Spinal cord (tissue), 9 donors: ENCODE measurements at regions not wholly inside any gene's neighbourhood (a gene's known extent, or its start where the extent isn't known, plus 50 kb on each side); places are given as distances from the start of the nearest gene placed in this dataset.
A peak's percentile ranks its signal among the peaks of the same experiment; 100 is the strongest.
"Not testable (repeated sequence)": the region's sequence is repeated elsewhere in the genome, so short reads cannot be mapped to it uniquely, and the experiment has no call there.

Source experiments
- DNase-seq, 6 donors: peaks; one replicate each; pipeline versions ENCODE4 v3.0.0 to v3.0.0-alpha.2; 2013 to 2015; ENCODE audit warnings: low spot score in 6 of 6, low read depth in 4 of 6
- H3K27ac ChIP-seq: one replicate; pipeline ENCODE4 v1.5.1; 2013; ENCODE audit warnings: low read depth, low read length, control low read depth
- H3K27me3 ChIP-seq: one replicate; pipeline ENCODE4 v1.6.1; 2013; ENCODE audit warnings: low read length; ENCODE audit not compliant: control insufficient read depth, insufficient read depth
- H3K36me3 ChIP-seq: one replicate; pipeline ENCODE4 v1.6.1; 2013; ENCODE audit warnings: low read length; ENCODE audit not compliant: control insufficient read depth, insufficient read depth
- H3K4me1 ChIP-seq: one replicate; pipeline ENCODE4 v1.6.1; 2013; ENCODE audit warnings: low read length; ENCODE audit not compliant: control insufficient read depth, insufficient read depth
- H3K4me3 ChIP-seq: one replicate; pipeline ENCODE4 v1.5.1; 2013; ENCODE audit warnings: low read depth, low read length, control low read depth
- H3K9me3 ChIP-seq: one replicate; pipeline ENCODE4 v1.6.1; 2013; ENCODE audit warnings: low read length; ENCODE audit not compliant: control insufficient read depth, insufficient read depth
- WGBS: methylation state at CpG from one replicate; pipeline ENCODE4 v1.1.5; 2013; ENCODE audit warnings: missing lambda C conversion rate; ENCODE audit not compliant: insufficient coverage; 5-methylcytosine and 5-hydroxymethylcytosine counted together
- donor health status: healthy.

DNA sequence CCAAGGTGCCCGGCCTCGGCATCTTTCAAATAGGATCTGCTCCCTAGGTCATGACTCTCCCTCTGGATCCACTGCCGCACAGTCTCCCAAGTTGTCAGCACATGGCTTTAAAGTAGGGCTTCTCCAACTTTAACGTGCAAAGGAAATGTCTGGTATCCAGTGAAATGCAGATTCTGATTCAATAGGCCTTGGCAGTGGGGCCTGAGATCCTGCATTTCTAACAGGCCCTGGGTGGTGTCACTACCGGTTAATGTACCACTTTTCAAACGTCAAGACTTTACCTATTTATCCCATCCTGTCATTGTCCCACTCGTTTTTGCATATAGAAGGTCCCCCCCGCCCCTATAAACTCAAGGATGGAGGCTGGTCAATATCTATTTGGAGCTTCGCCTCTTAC lies 137.6 kb upstream of the ZNF618 start:
- Histone ChIP-seq H3K9me3 (no peaks in the 10 kb centered on the region), H3K27me3 (no peaks in the 10 kb centered on the region), H3K4me1 (peaks cover 3% of the 10 kb centered on the region), H3K4me3 (no peak overlapping the region), H3K27ac (no peak overlapping the region), H3K36me3 (no peaks in the 10 kb centered on the region)
- WGBS, result 67% methylated on average over 6 of the region's 9 CpGs
- no peak for DNase-seq

DNA sequence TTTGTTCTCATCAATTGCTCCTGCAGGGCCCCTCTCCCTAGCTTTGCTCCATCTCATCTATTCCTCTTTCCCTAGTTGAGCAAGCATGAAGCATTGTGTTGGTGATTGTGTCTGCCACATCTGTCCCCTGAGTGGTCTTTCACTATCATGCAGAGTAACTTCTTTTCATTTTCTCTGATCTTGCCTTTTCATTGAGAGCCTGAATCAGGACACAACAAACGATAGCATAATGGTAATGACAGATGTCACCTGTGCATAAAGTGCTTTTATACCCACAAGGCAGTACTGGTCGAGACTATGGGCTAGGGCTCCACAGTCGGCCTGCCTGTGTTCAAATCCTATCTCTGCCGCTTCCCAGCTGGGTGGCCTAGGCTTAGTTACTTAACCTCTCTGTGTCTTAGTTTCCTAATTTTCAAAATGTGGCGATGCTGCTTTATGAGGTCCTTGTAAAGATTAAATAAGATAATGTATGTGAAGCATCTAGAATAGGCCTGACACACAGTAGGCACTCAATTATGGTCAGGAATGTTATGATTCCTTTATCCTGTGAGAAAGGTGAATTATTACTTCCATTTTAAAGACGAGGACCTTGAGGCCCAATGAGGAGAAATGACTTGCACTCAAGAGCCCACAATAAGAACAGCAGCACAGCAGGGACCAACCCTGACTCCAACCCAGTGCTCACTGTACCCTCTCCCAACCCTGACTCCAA lies 137.1 kb upstream of the ZNF618 start:
- WGBS, result 76% methylated on average over 5 of the region's 6 CpGs
- peak in 1 of 6 donors; percentile 24 for DNase-seq
- Histone ChIP-seq H3K4me3 (no peak overlapping the region), H3K9me3 (no peaks in the 10 kb centered on the region), H3K4me1 (peaks cover 4% of the 10 kb centered on the region), H3K36me3 (no peaks in the 10 kb centered on the region), H3K27ac (no peak overlapping the region), H3K27me3 (no peaks in the 10 kb centered on the region)

DNA sequence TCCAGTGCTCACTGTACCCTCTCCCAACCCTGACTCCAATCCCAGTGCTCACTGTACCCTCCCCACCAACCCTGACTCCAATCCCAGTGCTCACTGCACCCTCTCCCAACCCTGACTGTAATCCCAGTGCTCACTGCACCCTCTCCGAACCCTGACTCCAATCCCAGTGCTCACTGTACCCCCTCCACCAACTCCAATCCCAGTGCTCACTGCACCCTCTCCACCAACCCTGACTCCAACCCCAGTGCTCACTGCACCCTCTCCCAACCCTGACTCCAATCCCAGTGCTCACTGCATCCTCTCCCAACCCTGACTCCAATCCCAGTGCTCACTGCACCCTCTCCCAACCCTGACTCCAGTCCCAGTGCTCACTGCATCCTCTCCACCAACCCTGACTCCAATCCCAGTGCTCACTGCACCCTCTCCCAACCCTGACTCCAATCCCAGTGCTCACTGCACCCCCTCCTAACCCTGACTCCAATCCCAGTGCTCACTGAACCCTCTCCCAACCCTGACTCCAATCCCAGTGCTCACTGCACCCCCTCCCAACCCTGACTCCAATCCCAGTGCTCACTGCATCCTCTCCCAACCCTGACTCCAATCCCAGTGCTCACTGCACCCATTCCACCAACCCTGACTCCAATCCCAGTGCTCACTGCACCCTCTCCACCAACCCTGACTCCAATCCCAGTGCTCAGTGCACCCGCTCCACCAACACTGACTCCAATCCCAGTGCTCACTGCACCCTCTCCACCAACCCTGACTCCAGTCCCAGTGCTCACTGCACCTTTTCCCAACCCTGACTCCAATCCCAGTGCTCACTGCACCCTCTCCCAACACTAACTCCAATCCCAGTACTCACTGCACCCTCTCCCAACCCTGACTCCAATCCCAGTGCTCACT lies 136.3 kb upstream of the ZNF618 start:
- H3K27ac ChIP-seq, H3K27me3 ChIP-seq, H3K36me3 ChIP-seq, H3K4me1 ChIP-seq, H3K4me3 ChIP-seq, DNase-seq, H3K9me3 ChIP-seq: not testable (repeated sequence)
- 82% methylated on average over 2 of the region's 2 CpGs for WGBS

DNA sequence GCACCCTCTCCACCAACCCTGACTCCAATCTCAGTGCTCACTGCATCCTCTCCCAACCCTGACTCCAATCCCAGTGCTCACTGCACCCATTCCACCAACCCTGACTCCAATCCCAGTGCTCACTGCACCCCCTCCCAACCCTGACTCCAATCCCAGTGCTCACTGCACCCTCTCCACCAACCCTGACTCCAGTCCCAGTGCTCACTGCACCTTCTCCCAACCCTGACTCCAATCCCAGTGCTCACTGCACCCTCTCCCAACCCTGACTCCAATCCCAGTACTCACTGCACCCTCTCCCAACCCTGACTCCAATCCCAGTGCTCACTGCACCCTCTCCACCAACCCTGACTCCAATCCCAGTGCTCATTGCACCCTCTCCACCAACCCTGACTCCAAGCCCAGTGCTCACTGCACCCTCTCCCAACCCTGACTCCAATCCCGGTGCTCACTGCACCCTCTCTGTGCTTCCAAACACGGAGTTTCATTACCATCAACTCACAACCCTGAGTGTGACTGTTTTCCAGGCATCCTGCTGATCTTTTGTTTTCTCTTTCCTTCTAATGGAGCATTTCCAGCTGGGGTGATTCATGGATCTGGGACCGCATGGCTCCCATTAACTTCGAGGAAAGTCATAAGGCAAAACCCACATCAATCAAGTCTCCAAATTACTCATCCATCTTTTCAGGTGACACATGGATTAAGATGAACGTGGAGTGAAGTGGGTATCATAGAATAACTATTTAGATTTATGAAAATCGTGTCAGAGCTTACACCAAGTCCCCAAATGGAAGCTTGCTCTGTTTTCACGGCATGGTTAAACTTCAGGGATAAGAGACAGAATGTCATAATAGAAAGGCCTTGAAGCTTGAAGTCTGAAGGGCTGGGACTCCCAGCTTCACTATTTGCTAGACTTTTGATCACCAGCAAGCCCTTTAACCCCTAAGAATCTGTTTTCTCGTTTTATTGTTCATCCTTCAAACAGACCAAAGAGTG lies 135.3 kb upstream of the ZNF618 start:
- not testable (repeated sequence) for H3K36me3 ChIP-seq, H3K4me1 ChIP-seq, H3K27me3 ChIP-seq, H3K4me3 ChIP-seq, H3K9me3 ChIP-seq, H3K27ac ChIP-seq
- peak in 2 of 6 donors; percentile 31 to 74 for DNase-seq
- WGBS, result 30% methylated on average over 2 of the region's 8 CpGs

DNA sequence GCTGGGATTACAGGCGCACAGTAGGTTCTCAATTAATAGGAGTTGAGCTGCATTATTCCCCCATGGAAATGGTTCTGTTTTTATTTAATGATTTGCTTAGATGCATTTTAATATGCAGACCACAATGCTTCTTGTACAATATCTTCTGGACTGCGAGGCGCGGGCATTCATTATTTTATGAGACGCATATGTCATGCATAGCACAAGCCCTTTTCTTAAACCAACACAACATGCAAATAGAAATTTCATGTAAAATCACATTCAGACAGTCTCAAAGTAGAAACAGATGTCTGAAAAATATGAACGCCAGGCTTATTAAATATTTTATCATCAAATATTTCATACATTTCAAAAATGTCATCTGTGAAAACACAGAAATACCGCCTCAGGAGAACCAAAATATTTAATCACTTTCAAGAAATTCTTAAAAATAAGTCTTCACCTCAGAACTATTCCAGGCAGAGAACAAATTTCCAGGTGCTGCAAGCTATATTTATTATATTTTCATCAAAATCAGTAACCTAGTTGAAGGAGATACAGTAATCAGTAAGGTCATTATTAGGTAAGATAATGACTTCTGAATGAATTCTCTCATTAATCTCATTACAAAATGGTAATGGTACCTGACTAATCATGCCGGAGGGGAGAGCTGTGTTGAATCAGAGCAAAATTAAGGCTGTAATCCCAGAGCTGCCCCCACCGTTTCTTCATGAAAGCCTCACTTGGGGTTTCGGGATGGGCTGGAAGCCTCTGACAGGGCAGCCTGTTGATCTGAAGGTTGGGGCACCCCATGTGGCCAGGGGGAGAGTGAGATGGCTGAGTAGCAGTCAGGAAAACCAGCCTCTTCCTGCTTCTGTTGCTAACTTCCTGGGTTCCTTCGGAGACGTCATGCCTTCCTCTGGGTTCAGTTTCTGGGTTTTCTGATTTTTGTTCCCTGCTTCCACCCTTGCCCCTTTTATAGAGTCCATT lies 133.9 kb upstream of the ZNF618 start:
- Histone ChIP-seq H3K4me1 (peaks cover 4% of the 10 kb centered on the region), H3K9me3 (no peaks in the 10 kb centered on the region), H3K27me3 (no peaks in the 10 kb centered on the region), H3K4me3 (no peak overlapping the region), H3K36me3 (no peaks in the 10 kb centered on the region), H3K27ac (no peak overlapping the region)
- 43% methylated on average over 3 of the region's 12 CpGs for WGBS
- DNase-seq, result peak in 1 of 6 donors; percentile 39

DNA sequence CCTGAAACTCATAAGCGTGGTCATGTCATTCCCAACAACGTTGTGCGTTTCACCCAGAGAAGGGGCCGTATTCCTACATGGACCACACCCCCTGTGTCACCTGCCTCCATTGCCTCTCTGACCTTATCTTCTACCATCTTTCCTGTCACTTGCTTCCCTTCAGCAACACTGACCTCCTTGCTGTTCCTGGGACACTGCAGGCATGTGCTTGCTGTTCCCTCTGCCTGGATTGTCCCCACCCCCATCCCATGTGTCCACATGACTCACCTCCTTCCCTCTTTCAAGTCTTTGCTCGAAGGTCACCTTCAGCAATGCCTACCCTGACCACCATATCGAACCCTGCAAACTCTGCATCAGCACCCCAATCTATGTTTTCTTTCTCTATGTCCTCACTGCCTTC lies 133.2 kb upstream of the ZNF618 start:
- DNase-seq, result no peak
- no peaks in the 10 kb centered on the region for H3K36me3 ChIP-seq
- H3K4me3 ChIP-seq, result no peak overlapping the region
- H3K4me1 ChIP-seq, result peaks cover 4% of the 10 kb centered on the region
- H3K27ac ChIP-seq, result no peak overlapping the region
- no peaks in the 10 kb centered on the region for H3K9me3 ChIP-seq
- H3K27me3 ChIP-seq, result no peaks in the 10 kb centered on the region
- 88% methylated on average over 6 of the region's 6 CpGs for WGBS

DNA sequence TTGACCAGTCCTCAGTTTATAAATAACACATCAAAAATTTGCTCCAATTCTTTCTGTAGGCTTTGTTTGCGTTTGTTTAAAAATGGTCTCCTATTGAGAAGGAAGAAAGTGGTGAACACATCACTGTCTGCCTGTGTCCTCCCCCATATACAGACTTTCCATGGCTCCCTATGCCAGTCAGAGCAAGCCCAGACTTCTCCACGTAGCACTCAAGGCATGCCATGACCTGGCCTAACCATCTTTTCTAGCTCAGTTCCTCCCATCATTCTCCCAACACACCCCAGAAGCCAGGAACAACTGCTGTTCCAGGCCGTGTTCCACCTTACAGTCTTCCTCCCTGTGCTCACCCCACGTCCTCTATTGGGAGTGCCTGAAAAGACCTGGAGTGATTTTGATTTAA lies 129.6 kb upstream of the ZNF618 start:
- Histone ChIP-seq H3K27me3 (no peaks in the 10 kb centered on the region), H3K4me1 (peaks cover 4% of the 10 kb centered on the region), H3K27ac (no peak overlapping the region), H3K36me3 (no peaks in the 10 kb centered on the region), H3K9me3 (no peaks in the 10 kb centered on the region), H3K4me3 (no peak overlapping the region)
- WGBS, result 64% methylated on average over 1 of the region's 4 CpGs
- no peak for DNase-seq

DNA sequence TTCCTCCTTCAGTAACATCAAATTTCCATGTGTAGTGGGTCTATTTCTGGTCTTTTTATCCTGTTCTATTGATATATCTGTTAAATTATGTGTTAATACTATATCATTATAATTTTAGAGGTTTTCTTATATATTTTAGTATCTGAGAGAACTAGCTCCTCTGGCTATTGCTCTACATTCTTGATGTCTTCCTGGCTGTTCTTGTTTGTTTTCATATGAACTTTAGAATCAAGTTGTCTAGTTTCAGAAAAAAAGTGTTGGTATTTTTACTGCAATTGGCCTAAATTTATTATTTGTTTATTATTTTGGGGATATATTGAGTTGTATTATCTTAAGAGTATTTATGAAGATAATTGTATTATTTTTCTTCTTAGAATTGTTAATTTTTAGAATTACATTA lies 128.0 kb upstream of the ZNF618 start:
- no peak overlapping the region for H3K4me3 ChIP-seq
- H3K27me3 ChIP-seq, result no peaks in the 10 kb centered on the region
- no peak for DNase-seq
- peaks cover 4% of the 10 kb centered on the region for H3K4me1 ChIP-seq
- no peaks in the 10 kb centered on the region for H3K9me3 ChIP-seq
- no peaks in the 10 kb centered on the region for H3K36me3 ChIP-seq
- H3K27ac ChIP-seq, result no peak overlapping the region
